WTC11 (cell line): ENCODE measurements at regions not wholly inside any gene's neighbourhood (a gene's known extent, or its start where the extent isn't known, plus 50 kb on each side); places are given as distances from the start of the nearest gene placed in this dataset.

Experiments used
- ATAC-seq: fragments of 200-7000 bp; cut with Tn5 transposase; 2 replicates; pipeline ENCODE4 v1.10.0; 2021; ENCODE audit warnings: mild to moderate bottlenecking, moderate library complexity
- CTCF ChIA-PET: fragments of 300-600 bp; sonication (Branson Sonifier 250); formaldehyde crosslinking; loops from one replicate; lab custom pipeline; 2021; ENCODE audit warnings: antibody characterized with exemption; lab: Charles Lee
- POLR2A ChIA-PET: fragments of 350-600 bp; sonication (Branson Sonifier 250); formaldehyde crosslinking; loops from one replicate; lab custom pipeline; 2021; ENCODE audit warnings: antibody characterized with exemption; lab: Charles Lee
- DNase-seq: peaks from one replicate; pipeline ENCODE4 v3.0.0; 2021; ENCODE audit warnings: low spot score
- H3K27ac Mint-ChIP-seq: 2 replicates; pipeline ENCODE4 v1.8.0; 2021; ENCODE audit warnings: mixed read lengths
- H3K27me3 Mint-ChIP-seq: 2 replicates; pipeline ENCODE4 v1.8.0; 2021; ENCODE audit warnings: low read depth, mild to moderate bottlenecking, moderate library complexity, mixed read lengths
- H3K36me3 Mint-ChIP-seq: 2 replicates; pipeline ENCODE4 v1.8.0; 2021; ENCODE audit warnings: mixed read lengths
- H3K4me1 Mint-ChIP-seq: 2 replicates; pipeline ENCODE4 v1.8.0; 2022; ENCODE audit warnings: mixed read lengths
- H3K4me3 Mint-ChIP-seq: 2 replicates; pipeline ENCODE4 v1.8.0; 2021; ENCODE audit warnings: mild to moderate bottlenecking, moderate library complexity, mixed read lengths
- H3K9me3 Mint-ChIP-seq: 2 replicates; pipeline ENCODE4 v1.8.0; 2021; ENCODE audit warnings: mixed read lengths
- ATF6 ChIP-seq: sonication (generic); formaldehyde crosslinking; IDR thresholded peaks from 2 replicates; pipeline ENCODE4 v1.8.1; 2023; ENCODE audit warnings: mild to moderate bottlenecking, missing genetic modification reagents
- CREB1 ChIP-seq: sonication (generic); formaldehyde crosslinking; IDR thresholded peaks from 2 replicates; pipeline ENCODE4 v1.8.0; 2023; ENCODE audit warnings: mild to moderate bottlenecking, missing genetic modification reagents
- E2F4 ChIP-seq: sonication (generic); formaldehyde crosslinking; IDR thresholded peaks from 2 replicates; pipeline ENCODE4 v1.8.1; 2022; ENCODE audit warnings: low read depth, mild to moderate bottlenecking, moderate library complexity, missing genetic modification reagents, borderline replicate concordance
- GTF2I ChIP-seq: fragments of 250-450 bp; sonication (Bioruptor Pico); conservative IDR thresholded peaks from 2 replicates; pipeline ENCODE4 v1.4.0; 2021; ENCODE audit warnings: mild to moderate bottlenecking
- HMGXB4 ChIP-seq: sonication (generic); formaldehyde crosslinking; IDR thresholded peaks from 2 replicates; pipeline ENCODE4 v1.8.1; 2023; ENCODE audit warnings: mild to moderate bottlenecking, moderate library complexity, missing genetic modification reagents
- IRF1 ChIP-seq: sonication (generic); formaldehyde crosslinking; IDR thresholded peaks from 2 replicates; pipeline ENCODE4 v1.8.0; 2023; ENCODE audit warnings: missing genetic modification reagents
- IRF2 ChIP-seq: sonication (generic); formaldehyde crosslinking; IDR thresholded peaks from 2 replicates; pipeline ENCODE4 v1.8.0; 2022; ENCODE audit warnings: low read depth, missing genetic modification reagents, borderline replicate concordance
- MLX ChIP-seq: sonication (generic); formaldehyde crosslinking; IDR thresholded peaks from 2 replicates; pipeline ENCODE4 v1.8.1; 2023; ENCODE audit warnings: mild to moderate bottlenecking, missing genetic modification reagents, moderate library complexity
- NR1H2 ChIP-seq: sonication (generic); formaldehyde crosslinking; IDR thresholded peaks from 2 replicates; pipeline ENCODE4 v1.9.0; 2021; ENCODE audit warnings: mild to moderate bottlenecking, moderate library complexity, missing genetic modification reagents
- NR2C2 ChIP-seq: sonication (generic); formaldehyde crosslinking; IDR thresholded peaks from 2 replicates; pipeline ENCODE4 v1.8.0; 2022; ENCODE audit warnings: mild to moderate bottlenecking, missing genetic modification reagents
- OVOL2 ChIP-seq: fragments of 250-450 bp; sonication (Bioruptor Pico); IDR thresholded peaks from 2 replicates; pipeline ENCODE4 v1.9.0; 2021; ENCODE audit warnings: mild to moderate bottlenecking, borderline replicate concordance
- RELA ChIP-seq: sonication (generic); formaldehyde crosslinking; IDR thresholded peaks from 2 replicates; pipeline ENCODE4 v1.8.1; 2022; ENCODE audit warnings: missing genetic modification reagents, mild to moderate bottlenecking, borderline replicate concordance
- SMAD4 ChIP-seq: sonication (generic); formaldehyde crosslinking; IDR thresholded peaks from 2 replicates; pipeline ENCODE4 v1.8.0; 2022; ENCODE audit warnings: mild to moderate bottlenecking, missing genetic modification reagents
- SOX15 ChIP-seq: fragments of 250-450 bp; sonication (Bioruptor Pico); IDR thresholded peaks from 2 replicates; pipeline ENCODE4 v1.9.0; 2021; ENCODE audit warnings: mild to moderate bottlenecking
- ZNF121 ChIP-seq: sonication (generic); formaldehyde crosslinking; IDR thresholded peaks from 2 replicates; pipeline ENCODE4 v1.8.0; 2023; ENCODE audit warnings: missing genetic modification reagents
- ZNF232 ChIP-seq: sonication (generic); formaldehyde crosslinking; IDR thresholded peaks from 2 replicates; pipeline ENCODE4 v1.8.0; 2022; ENCODE audit warnings: mild to moderate bottlenecking, missing genetic modification reagents
- ZNF281 ChIP-seq: sonication (generic); formaldehyde crosslinking; IDR thresholded peaks from 2 replicates; pipeline ENCODE4 v1.8.0; 2023; ENCODE audit warnings: mild to moderate bottlenecking, missing genetic modification reagents
- ZNF423 ChIP-seq: fragments of 250-450 bp; sonication (Bioruptor Pico); IDR thresholded peaks from 2 replicates; pipeline ENCODE4 v2.1.2; 2022; ENCODE audit warnings: mild to moderate bottlenecking, moderate library complexity
- ZSCAN18 ChIP-seq: fragments of 250-450 bp; sonication (Bioruptor Pico); IDR thresholded peaks from 2 replicates; pipeline ENCODE4 v2.1.2; 2022; ENCODE audit warnings: mild to moderate bottlenecking, moderate library complexity

- DNase-seq (no peak), ATAC-seq (no peak)
- no peaks in the 10 kb centered on the region for H3K27me3 Mint-ChIP-seq
- H3K36me3 Mint-ChIP-seq = peaks cover 13% of the 10 kb centered on the region
- H3K9me3 Mint-ChIP-seq = peaks cover 26% of the 10 kb centered on the region
- no peak overlapping the region for H3K27ac Mint-ChIP-seq
- H3K4me1 Mint-ChIP-seq = no peaks in the 10 kb centered on the region
- TF ChIP-seq NR1H2 (no peak), IRF2 (CRISPR knock-in tag) (no peak), SMAD4 (CRISPR knock-in tag) (no peak), CREB1 (CRISPR knock-in tag) (no peak), NR2C2 (CRISPR knock-in tag) (no peak), ZNF423 (no peak), ATF6 (CRISPR knock-in tag) (no peak), SOX15 (no peak), HMGXB4 (CRISPR knock-in tag) (no peak), RELA (CRISPR knock-in tag) (no peak), ZNF121 (CRISPR knock-in tag) (no peak), ZNF232 (CRISPR knock-in tag) (no peak), E2F4 (CRISPR knock-in tag) (no peak), ZSCAN18 (CRISPR knock-in tag) (no peak), ZNF281 (CRISPR knock-in tag) (no peak), OVOL2 (no peak), MLX (CRISPR knock-in tag) (no peak), GTF2I (CRISPR knock-in tag) (no peak), IRF1 (CRISPR knock-in tag) (no peak)
- CTCF ChIA-PET = no interaction called here
- no peak overlapping the region for H3K4me3 Mint-ChIP-seq
- POLR2A ChIA-PET = no interaction called here
These were observed 1168.2 kb upstream of the C9orf72 start for GRCh38 chr9:28741459-28741858.
